Thymus (tissue), 11 donors: ENCODE measurements at regions not wholly inside any gene's neighbourhood (a gene's known extent, or its start where the extent isn't known, plus 50 kb on each side); places are given as distances from the start of the nearest gene placed in this dataset.

Source experiments
- DNase-seq, 9 donors: peaks; one replicate each; pipeline ENCODE4 v3.0.0-alpha.2; 2013; ENCODE audit warnings: low spot score in 9 of 9, low read depth in 6 of 9, missing footprints in 1 of 9
- H3K27ac ChIP-seq, 2 donors: one replicate each; pipeline ENCODE4 v1.5.1; 2013; ENCODE audit warnings: control low read depth in 1 of 2, low read depth in 1 of 2, low read length in 1 of 2, mild to moderate bottlenecking in 1 of 2, moderate library complexity in 1 of 2
- H3K27me3 ChIP-seq, 2 donors: one replicate each; pipeline ENCODE4 v1.5.1; 2013; ENCODE audit warnings: low read length in 1 of 2; ENCODE audit not compliant: control insufficient read depth in 2 of 2, insufficient read depth in 1 of 2
- H3K36me3 ChIP-seq, 2 donors: one replicate each; pipeline ENCODE4 v1.5.1; 2013; ENCODE audit warnings: low read length in 1 of 2, mild to moderate bottlenecking in 1 of 2, moderate library complexity in 1 of 2; ENCODE audit not compliant: control insufficient read depth in 2 of 2, insufficient read depth in 2 of 2
- H3K4me1 ChIP-seq, 2 donors: one replicate each; pipeline ENCODE4 v1.5.1; 2013; ENCODE audit warnings: low read length in 2 of 2; ENCODE audit not compliant: control insufficient read depth in 2 of 2, insufficient read depth in 2 of 2
- H3K4me3 ChIP-seq, 2 donors: one replicate each; pipeline ENCODE4 v1.5.1; 2013; ENCODE audit warnings: low read length in 2 of 2, control low read depth in 1 of 2, mild to moderate bottlenecking in 1 of 2
- H3K9me3 ChIP-seq, 2 donors: one replicate each; pipeline ENCODE4 v1.5.1; 2013; ENCODE audit warnings: low read length in 1 of 2, mild to moderate bottlenecking in 1 of 2; ENCODE audit not compliant: control insufficient read depth in 2 of 2, insufficient read depth in 1 of 2
- WGBS: extraction: QIAGEN DNeasy Blood & Tissue Kit; methylation state at CpG from one replicate; pipeline ENCODE4 v1.1.7; 2013; 5-methylcytosine and 5-hydroxymethylcytosine counted together
- donor health status: healthy.

- H3K4me3 ChIP-seq, result no peak overlapping the region
- WGBS, result 60% methylated on average over 12 of the region's 12 CpGs
- H3K27ac ChIP-seq, result no peak overlapping the region
- DNase-seq, result no peak
- peaks cover 11 to 32% of the 10 kb centered on the region in 2 donors for H3K27me3 ChIP-seq
- H3K9me3 ChIP-seq, result no peaks in the 10 kb centered on the region
- no peaks in the 10 kb centered on the region for H3K4me1 ChIP-seq
- no peaks in the 10 kb centered on the region for H3K36me3 ChIP-seq
These were observed 98.3 kb downstream of the EDN3 start for GRCh38 chr20:59398537-59399205.

- H3K36me3 ChIP-seq, result no peaks in the 10 kb centered on the region
- H3K27me3 ChIP-seq, result peaks cover 18 to 39% of the 10 kb centered on the region in 2 donors
- H3K9me3 ChIP-seq, result no peaks in the 10 kb centered on the region
- H3K4me1 ChIP-seq, result no peaks in the 10 kb centered on the region
- H3K4me3 ChIP-seq, result no peak overlapping the region
- no peak overlapping the region for H3K27ac ChIP-seq
- WGBS, result 83% methylated on average over 17 of the region's 17 CpGs
- no peak for DNase-seq
These were observed 99.2 kb downstream of the EDN3 start for GRCh38 chr20:59399426-59400099.

- H3K27ac ChIP-seq, result no peak overlapping the region
- no peaks in the 10 kb centered on the region for H3K36me3 ChIP-seq
- no peaks in the 10 kb centered on the region for H3K4me1 ChIP-seq
- H3K27me3 ChIP-seq, result peaks cover 24 to 47% of the 10 kb centered on the region in 2 donors
- H3K4me3 ChIP-seq, result no peak overlapping the region
- H3K9me3 ChIP-seq, result no peaks in the 10 kb centered on the region
- 53% methylated on average over 9 of the region's 9 CpGs for WGBS
- no peak for DNase-seq
These were observed 100.3 kb downstream of the EDN3 start for GRCh38 chr20:59400708-59401107.

DNA sequence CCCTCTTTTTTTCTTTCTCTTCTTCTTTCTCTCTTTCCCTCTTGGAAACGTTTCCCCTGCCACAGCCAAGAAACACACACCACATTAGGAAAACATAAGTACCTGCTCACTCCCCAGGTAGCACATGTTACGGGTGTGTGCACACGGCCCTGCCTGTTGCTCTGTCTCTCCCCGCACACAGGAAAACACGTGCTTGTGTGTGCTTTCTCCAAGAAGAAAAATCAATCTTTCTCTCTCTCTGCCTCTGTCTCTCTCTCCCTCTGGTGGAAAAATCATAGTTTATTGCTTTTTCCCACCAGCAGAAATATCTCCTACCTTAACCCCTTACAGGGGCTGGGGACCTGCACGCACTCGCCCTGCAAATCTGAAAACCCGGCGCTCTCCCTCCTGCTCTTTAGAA is 102.3 kb downstream of the EDN3 start:
- Histone ChIP-seq H3K9me3 (no peaks in the 10 kb centered on the region), H3K36me3 (no peaks in the 10 kb centered on the region), H3K4me3 (no peak overlapping the region), H3K4me1 (no peaks in the 10 kb centered on the region), H3K27ac (no peak overlapping the region), H3K27me3 (peaks cover 24 to 53% of the 10 kb centered on the region in 2 donors)
- no peak for DNase-seq
- 24% methylated on average over 9 of the region's 9 CpGs for WGBS

DNA sequence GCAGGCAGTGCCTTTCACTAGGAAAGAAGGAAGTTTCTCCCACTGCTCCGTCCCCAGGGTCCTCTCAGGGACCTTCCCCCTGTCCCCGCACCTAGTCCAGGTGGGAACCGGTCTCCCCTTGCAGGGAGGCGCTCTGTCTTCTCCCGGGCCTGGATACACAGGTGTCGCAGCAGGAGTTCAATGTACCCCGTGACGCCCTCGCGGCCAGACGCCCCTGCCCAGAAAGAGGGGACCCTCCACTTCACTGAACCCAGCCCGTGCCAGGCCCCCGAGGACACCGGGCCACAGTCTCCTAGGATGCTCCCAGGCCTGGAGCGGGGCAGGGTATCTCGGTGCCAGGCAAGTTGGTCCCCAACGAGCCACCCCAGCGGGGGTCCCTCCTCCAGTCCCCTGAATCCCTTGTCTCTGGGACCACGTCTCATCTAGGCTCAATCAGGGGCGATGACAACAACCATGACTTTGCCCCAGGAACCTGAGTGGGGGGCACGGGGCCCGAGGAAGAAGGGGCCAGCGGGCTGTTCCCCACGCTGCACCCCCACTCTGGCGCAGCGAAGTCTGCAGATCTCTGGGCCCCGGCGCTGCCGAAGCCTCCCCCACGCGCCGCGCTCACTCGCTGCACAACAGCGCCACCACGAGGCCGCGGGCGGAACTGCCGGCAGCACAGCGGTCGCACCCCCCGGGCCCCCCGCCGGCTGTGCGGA is 103.0 kb downstream of the EDN3 start:
- DNase-seq, result peak in 7 of 9 donors; percentile 12 to 60 (median 25)
- Histone ChIP-seq H3K27me3 (peaks cover 24 to 53% of the 10 kb centered on the region in 2 donors), H3K4me1 (no peaks in the 10 kb centered on the region), H3K36me3 (no peaks in the 10 kb centered on the region), H3K9me3 (no peaks in the 10 kb centered on the region), H3K27ac (no peak overlapping the region), H3K4me3 (no peak overlapping the region)
- 10% methylated on average over 46 of the region's 46 CpGs for WGBS

DNA sequence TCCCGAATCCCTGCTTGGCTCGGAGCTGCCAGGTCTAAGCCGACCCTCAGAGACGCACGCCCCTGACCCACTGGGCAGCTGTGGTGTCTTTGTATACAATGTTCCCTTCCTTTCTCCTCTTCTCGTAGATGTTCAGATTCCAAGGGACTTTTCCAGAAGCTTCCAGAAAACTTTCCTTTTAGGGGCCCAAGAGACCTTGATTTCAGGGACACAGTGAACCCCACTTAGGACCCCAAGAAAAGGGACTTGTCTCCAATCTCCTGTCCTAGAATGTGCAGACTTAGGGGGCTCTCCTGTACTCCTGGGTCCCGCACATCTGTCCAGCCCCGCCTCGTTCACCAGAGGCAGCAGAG is 103.5 kb downstream of the EDN3 start:
- Histone ChIP-seq H3K9me3 (no peaks in the 10 kb centered on the region), H3K36me3 (no peaks in the 10 kb centered on the region), H3K4me3 (no peak overlapping the region), H3K27ac (no peak overlapping the region), H3K27me3 (peaks cover 24 to 51% of the 10 kb centered on the region in 2 donors), H3K4me1 (no peaks in the 10 kb centered on the region)
- DNase-seq, result no peak
- 35% methylated on average over 9 of the region's 9 CpGs for WGBS

GRCh38 chr20:59404749-59405148 is 104.3 kb downstream of the EDN3 start:
- H3K4me1 ChIP-seq, result no peaks in the 10 kb centered on the region
- H3K27ac ChIP-seq, result no peak overlapping the region
- no peak overlapping the region for H3K4me3 ChIP-seq
- no peaks in the 10 kb centered on the region for H3K36me3 ChIP-seq
- H3K27me3 ChIP-seq, result peaks cover 24 to 50% of the 10 kb centered on the region in 2 donors
- no peak for DNase-seq
- no peaks in the 10 kb centered on the region for H3K9me3 ChIP-seq
- WGBS, result 78% methylated on average over 12 of the region's 12 CpGs

DNA sequence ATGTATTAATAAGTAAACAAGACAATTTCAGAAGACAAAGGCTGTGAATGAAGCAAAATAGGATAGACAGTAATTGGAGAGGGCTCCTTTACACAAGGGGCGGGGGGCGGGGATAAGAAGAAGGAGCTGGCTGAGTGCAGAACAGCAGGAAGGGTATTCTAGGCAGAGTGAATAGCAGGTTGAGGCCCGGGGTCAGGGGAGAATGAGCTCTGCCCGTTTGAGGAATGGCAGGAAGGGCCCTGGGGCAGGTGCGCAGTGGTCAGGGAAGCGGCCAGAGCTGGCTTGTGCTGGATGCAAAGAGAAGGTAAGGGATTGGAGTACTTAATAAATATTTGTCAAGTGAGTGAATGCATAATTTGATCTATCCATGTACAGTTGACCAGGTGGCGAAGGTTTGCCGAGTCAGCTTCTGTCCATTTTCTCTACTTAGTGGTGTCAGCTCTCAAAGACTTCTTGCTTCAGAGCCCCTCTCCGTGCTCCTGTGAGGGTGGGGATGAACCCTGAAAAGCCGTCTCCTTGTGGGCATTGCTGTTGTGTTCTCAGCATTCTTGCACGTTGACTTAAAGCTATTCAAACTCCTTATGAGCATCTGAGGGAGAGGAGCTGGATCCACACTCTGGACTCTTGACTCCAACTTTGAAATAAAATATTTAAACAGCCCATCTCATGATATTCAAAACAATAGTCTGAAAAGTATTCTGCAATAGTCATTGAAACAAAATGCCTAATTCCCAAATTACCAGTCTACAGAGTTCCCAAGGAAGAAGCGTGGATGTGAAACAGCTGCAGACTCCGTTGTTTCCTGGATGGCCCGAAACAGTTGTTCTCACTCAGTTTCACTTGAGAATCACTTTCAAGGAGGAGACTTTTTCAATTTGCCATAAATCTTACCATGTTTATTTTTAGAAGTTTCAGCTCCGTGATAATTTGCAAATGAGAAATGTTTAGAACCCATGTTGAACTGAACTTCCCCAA is 105.1 kb downstream of the EDN3 start:
- Histone ChIP-seq H3K36me3 (no peaks in the 10 kb centered on the region), H3K4me3 (no peak overlapping the region), H3K4me1 (no peaks in the 10 kb centered on the region), H3K27ac (no peak overlapping the region), H3K9me3 (no peaks in the 10 kb centered on the region), H3K27me3 (peaks cover 24 to 45% of the 10 kb centered on the region in 2 donors)
- WGBS, result 81% methylated on average over 15 of the region's 15 CpGs
- no peak for DNase-seq
